ENCODE measurements at regions not wholly inside any gene's neighbourhood (a gene's known extent, or its start where the extent isn't known, plus 50 kb on each side); places are given as distances from the start of the nearest gene placed in this dataset.

- no peak for TF ChIP-seq CTCF (conservative IDR thresholded peaks at IDR 0.05; ENCODE audit: low read depth, low read length)
- no peak for TF ChIP-seq EZH2phosphoT487 (IDR thresholded peaks at IDR 0.05; ENCODE audit: borderline replicate concordance, low read length)
These were observed 100.8 kb upstream of the TBCA start for GRCh38 chr5:77876862-77877502.
